ENCODE measurements at regions not wholly inside any gene's neighbourhood (a gene's known extent, or its start where the extent isn't known, plus 50 kb on each side); places are given as distances from the start of the nearest gene placed in this dataset.

- Histone ChIP-seq H3K4me2 (0 out of 2 replicates have a peak overlapping the region, but pooled peaks have one; percentile 1), H3K27me3 (peaks cover 22% of the 10 kb centered on the region; the same call in 1 of the 2 replicates), H4K20me1 (no peaks in the 10 kb centered on the region), H3K36me3 (no peaks in the 10 kb centered on the region), H3K4me3 (no peak overlapping the region), H3K27ac (no peak overlapping the region), H3K9me3 (peaks cover 8% of the 10 kb centered on the region), H3K9ac (no peak overlapping the region), H3K4me1 (peaks cover 12% of the 10 kb centered on the region)
- TF ChIP-seq Cebpa-rat (IDR thresholded peaks at IDR 0.05), result no peak
These were observed 106.7 kb upstream of the MSX1 start for GRCh38 chr4:4752576-4753401.

DNA sequence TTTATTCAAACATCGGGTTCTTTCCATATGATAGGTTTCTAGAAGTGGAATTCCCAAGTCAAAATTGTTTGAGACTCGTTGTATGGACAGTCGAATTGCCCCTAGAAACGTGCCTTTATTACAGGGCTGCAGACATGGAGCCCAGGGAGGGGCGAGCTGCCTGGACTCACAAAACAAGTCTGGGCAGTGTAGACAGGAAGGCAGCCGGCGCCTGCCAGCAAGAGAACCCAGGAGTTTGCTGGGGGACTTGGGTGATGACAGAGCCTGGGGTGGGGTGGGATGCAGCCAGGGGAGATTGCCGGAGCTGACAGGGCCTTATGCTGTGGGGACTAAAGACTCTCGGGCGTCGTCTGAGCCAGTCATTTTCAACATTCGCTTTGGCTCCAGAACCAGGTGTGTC lies 107.4 kb upstream of the MSX1 start:
- Histone ChIP-seq H3K4me2 (no peak overlapping the region), H3K27me3 (peaks cover 22% of the 10 kb centered on the region; the same call in 1 of the 2 replicates), H4K20me1 (no peaks in the 10 kb centered on the region), H3K4me1 (peaks cover 12% of the 10 kb centered on the region), H3K9me3 (peaks cover 16% of the 10 kb centered on the region), H3K9ac (no peak overlapping the region), H3K4me3 (no peak overlapping the region), H3K27ac (no peak overlapping the region), H3K36me3 (no peaks in the 10 kb centered on the region)
- no peak for TF ChIP-seq Cebpa-rat (IDR thresholded peaks at IDR 0.05)

DNA sequence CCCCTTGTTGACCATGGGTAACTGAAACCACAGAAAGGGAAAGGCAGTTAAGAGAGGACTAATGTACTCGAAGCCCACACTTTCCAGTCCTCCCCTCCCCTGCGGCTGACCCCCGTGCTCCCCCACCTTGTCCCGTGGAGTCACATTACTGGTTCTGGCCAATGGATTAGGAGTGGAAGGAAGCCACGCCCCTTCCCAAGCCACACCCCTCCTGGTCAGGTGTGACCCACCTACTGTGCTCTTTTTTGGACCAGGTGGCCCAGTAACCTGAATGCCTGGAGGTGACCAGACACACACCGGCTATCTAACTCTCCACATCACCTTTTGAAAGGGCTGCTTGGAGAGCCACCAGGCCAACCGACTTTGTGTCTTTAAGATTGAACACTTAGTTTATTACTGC lies 109.3 kb upstream of the MSX1 start:
- H3K4me1 ChIP-seq, result peaks cover 12% of the 10 kb centered on the region
- H3K36me3 ChIP-seq, result no peaks in the 10 kb centered on the region
- H3K27me3 ChIP-seq, result peaks cover 22% of the 10 kb centered on the region; the same call in 1 of the 2 replicates
- no peaks in the 10 kb centered on the region for H4K20me1 ChIP-seq
- no peak overlapping the region for H3K27ac ChIP-seq
- H3K9me3 ChIP-seq, result peaks cover 34% of the 10 kb centered on the region
- no peak overlapping the region for H3K9ac ChIP-seq
- H3K4me2 ChIP-seq, result no peak overlapping the region
- no peak for TF ChIP-seq Cebpa-rat (IDR thresholded peaks at IDR 0.05)
- H3K4me3 ChIP-seq, result no peak overlapping the region

DNA sequence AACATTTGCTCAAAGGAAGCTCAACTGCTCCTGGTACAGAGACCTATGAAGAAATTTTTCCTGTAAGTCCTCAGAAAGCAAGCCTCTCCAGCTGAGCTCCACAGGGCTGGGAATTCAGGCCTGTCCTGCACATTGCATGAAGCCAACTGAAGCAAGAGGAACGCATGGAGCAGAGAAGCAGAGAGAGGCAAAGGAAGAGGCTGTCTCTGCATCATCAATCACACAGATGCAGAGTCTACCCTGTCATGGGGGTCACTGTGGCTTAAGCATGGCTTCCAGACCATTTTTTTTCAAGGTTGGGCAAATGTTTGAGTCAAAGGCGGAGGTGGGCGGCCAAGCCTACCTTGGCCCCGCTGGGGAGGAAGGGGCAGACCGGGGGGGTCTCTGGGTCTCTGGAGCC lies 110.3 kb upstream of the MSX1 start:
- no peak overlapping the region for H3K9ac ChIP-seq
- H3K27me3 ChIP-seq, result peaks cover 19% of the 10 kb centered on the region; the same call in 1 of the 2 replicates
- no peaks in the 10 kb centered on the region for H4K20me1 ChIP-seq
- no peaks in the 10 kb centered on the region for H3K36me3 ChIP-seq
- 0 out of 2 replicates have a peak overlapping the region, but pooled peaks have one; percentile 6 for H3K4me2 ChIP-seq
- H3K4me1 ChIP-seq, result peaks cover 12% of the 10 kb centered on the region
- TF ChIP-seq Cebpa-rat (IDR thresholded peaks at IDR 0.05), result no peak
- H3K9me3 ChIP-seq, result peaks cover 44% of the 10 kb centered on the region
- H3K4me3 ChIP-seq, result no peak overlapping the region
- H3K27ac ChIP-seq, result no peak overlapping the region

GRCh38 chr4:4746444-4746843 lies 113.0 kb upstream of the MSX1 start:
- no peak for TF ChIP-seq Cebpa-rat (IDR thresholded peaks at IDR 0.05)
- Histone ChIP-seq H3K4me1 (peaks cover 7% of the 10 kb centered on the region), H3K9ac (no peak overlapping the region), H3K4me3 (no peak overlapping the region), H3K36me3 (no peaks in the 10 kb centered on the region), H4K20me1 (no peaks in the 10 kb centered on the region), H3K27ac (no peak overlapping the region), H3K9me3 (peaks cover 45% of the 10 kb centered on the region), H3K4me2 (no peak overlapping the region), H3K27me3 (no peaks in the 10 kb centered on the region)

DNA sequence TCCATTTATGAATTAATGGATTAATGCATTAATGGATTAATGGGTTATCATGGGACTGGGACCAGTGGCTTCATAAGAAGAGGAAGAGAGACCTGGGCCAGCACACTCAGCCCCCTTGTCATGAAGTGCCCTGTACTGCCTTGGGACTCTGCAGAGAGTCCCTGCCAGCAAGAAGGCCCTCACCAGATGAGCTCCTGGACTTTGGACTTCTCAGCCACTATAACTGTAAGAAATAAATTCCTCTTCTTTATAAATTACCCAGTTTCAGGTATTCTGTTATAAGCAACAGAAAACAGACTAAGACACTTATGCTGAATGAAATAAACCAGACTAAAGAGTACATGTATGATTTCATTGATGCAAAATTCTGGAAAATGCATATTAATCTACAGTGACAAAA lies 119.4 kb upstream of the MSX1 start:
- H3K27me3 ChIP-seq, result no peaks in the 10 kb centered on the region
- H3K9ac ChIP-seq, result no peak overlapping the region
- H3K9me3 ChIP-seq, result peaks cover 10% of the 10 kb centered on the region
- no peak overlapping the region for H3K4me3 ChIP-seq
- no peak overlapping the region for H3K4me2 ChIP-seq
- H3K27ac ChIP-seq, result no peak overlapping the region
- no peak for TF ChIP-seq Cebpa-rat (IDR thresholded peaks at IDR 0.05)
- no peaks in the 10 kb centered on the region for H4K20me1 ChIP-seq
- no peaks in the 10 kb centered on the region for H3K36me3 ChIP-seq
- H3K4me1 ChIP-seq, result no peaks in the 10 kb centered on the region

GRCh38 chr4:4735870-4736269 lies 123.6 kb upstream of the MSX1 start:
- no peaks in the 10 kb centered on the region for H3K36me3 ChIP-seq
- H3K9ac ChIP-seq, result no peak overlapping the region
- 0 out of 2 replicates have a peak, but pooled peaks cover 6% of the 10 kb centered on the region for H3K9me3 ChIP-seq
- H4K20me1 ChIP-seq, result no peaks in the 10 kb centered on the region
- H3K4me3 ChIP-seq, result no peak overlapping the region
- H3K4me1 ChIP-seq, result no peaks in the 10 kb centered on the region
- H3K27me3 ChIP-seq, result no peaks in the 10 kb centered on the region
- no peak overlapping the region for H3K4me2 ChIP-seq
- no peak overlapping the region for H3K27ac ChIP-seq
- no peak for TF ChIP-seq Cebpa-rat (IDR thresholded peaks at IDR 0.05)

DNA sequence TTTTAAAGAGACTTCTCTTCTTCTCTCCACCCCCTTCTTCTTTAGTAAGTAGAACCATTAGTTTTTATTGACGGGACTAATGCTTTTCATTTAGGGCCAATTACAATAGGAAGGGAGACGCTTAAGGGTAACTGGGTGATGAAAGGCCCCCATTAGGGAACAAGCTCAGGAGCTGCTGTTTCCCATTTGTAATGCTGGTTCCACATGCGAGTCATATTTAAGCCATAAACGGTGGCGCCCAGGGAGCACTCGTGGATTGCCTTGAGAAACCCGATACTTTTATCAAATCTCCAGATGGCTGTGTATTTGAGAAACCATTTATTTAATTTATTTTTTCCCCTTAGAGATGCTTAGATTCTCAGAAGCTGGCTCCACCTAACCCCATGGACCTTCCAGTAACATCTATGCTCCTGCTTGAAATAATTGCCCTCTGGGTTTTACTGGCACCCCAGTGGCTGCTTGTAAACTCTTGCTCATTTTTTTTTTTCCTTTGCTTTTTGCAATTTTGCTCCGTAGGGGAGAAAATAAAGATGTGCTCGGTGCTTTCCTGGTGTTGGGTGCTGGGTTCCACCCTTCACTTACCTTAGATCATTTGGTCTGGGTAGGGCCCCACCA lies 124.2 kb upstream of the MSX1 start:
- no peaks in the 10 kb centered on the region for H3K4me1 ChIP-seq
- no peaks in the 10 kb centered on the region for H3K27me3 ChIP-seq
- no peak overlapping the region for H3K4me3 ChIP-seq
- no peaks in the 10 kb centered on the region for H4K20me1 ChIP-seq
- H3K27ac ChIP-seq, result no peak overlapping the region
- no peak overlapping the region for H3K4me2 ChIP-seq
- no peak overlapping the region for H3K9ac ChIP-seq
- H3K36me3 ChIP-seq, result no peaks in the 10 kb centered on the region
- TF ChIP-seq Cebpa-rat (IDR thresholded peaks at IDR 0.05), result no peak
- 0 out of 2 replicates have a peak, but pooled peaks cover 6% of the 10 kb centered on the region for H3K9me3 ChIP-seq

GRCh38 chr4:4734425-4734824 lies 125.0 kb upstream of the MSX1 start:
- Histone ChIP-seq H4K20me1 (no peaks in the 10 kb centered on the region), H3K9me3 (peaks cover 13% of the 10 kb centered on the region; the same call in 1 of the 2 replicates), H3K9ac (no peak overlapping the region), H3K4me2 (no peak overlapping the region), H3K27ac (no peak overlapping the region), H3K27me3 (no peaks in the 10 kb centered on the region), H3K4me1 (no peaks in the 10 kb centered on the region), H3K4me3 (no peak overlapping the region), H3K36me3 (no peaks in the 10 kb centered on the region)
- no peak for TF ChIP-seq Cebpa-rat (IDR thresholded peaks at IDR 0.05)

- TF ChIP-seq Cebpa-rat (IDR thresholded peaks at IDR 0.05), result no peak
- no peak overlapping the region for H3K9ac ChIP-seq
These were observed 125.8 kb upstream of the MSX1 start for GRCh38 chr4:4733663-4734062.

More at GRCh38 chr4:4733663-4734062, 125.8 kb upstream of the MSX1 start:
- peaks cover 20% of the 10 kb centered on the region for H3K9me3 ChIP-seq
- no peaks in the 10 kb centered on the region for H4K20me1 ChIP-seq
- no peaks in the 10 kb centered on the region for H3K36me3 ChIP-seq
- H3K4me1 ChIP-seq, result no peaks in the 10 kb centered on the region
- H3K27ac ChIP-seq, result no peak overlapping the region
- H3K27me3 ChIP-seq, result no peaks in the 10 kb centered on the region
- no peak overlapping the region for H3K4me2 ChIP-seq
- H3K4me3 ChIP-seq, result no peak overlapping the region

All from BLaER1 (cell line).